PC-9 (cell line): ENCODE measurements at regions not wholly inside any gene's neighbourhood (a gene's known extent, or its start where the extent isn't known, plus 50 kb on each side); places are given as distances from the start of the nearest gene placed in this dataset.

Experiments
- BruUV-seq: library from RNA; stranded (reverse); fragments of 400-500 nt; replicated peaks from 2 replicates; lab custom pipeline; 2021; lab: Mats Ljungman, UMichigan
- CTCF ChIA-PET: fragments of 300-600 bp; sonication (Branson Sonifier 250); formaldehyde crosslinking; loops from one replicate; lab custom pipeline; 2022; ENCODE audit warnings: antibody characterized with exemption; lab: Charles Lee
- POLR2A ChIA-PET: fragments of 300-600 bp; sonication (Branson Sonifier 250); formaldehyde crosslinking; loops from one replicate; lab custom pipeline; 2022; ENCODE audit warnings: antibody characterized with exemption; ENCODE audit not compliant: unreplicated experiment; lab: Charles Lee
- DNase-seq, 2 experiments: peaks; one replicate each; pipeline versions ENCODE4 v3.0.0 to v3.0.0-alpha.2; 2015 to 2022; ENCODE audit warnings: mixed read lengths in 1 of 2
- H2AFZ ChIP-seq: fragments of 200-600 bp; sonication (generic); 2 replicates; pipeline ENCODE4 v1.8.1; 2017; ENCODE audit warnings: antibody characterized with exemption
- H3F3A ChIP-seq: fragments of 200-600 bp; sonication (generic); 2 replicates; pipeline ENCODE4 v1.8.1; 2017; ENCODE audit warnings: antibody characterized with exemption, mild to moderate bottlenecking, low read depth; ENCODE audit not compliant: insufficient read depth
- H3K27ac ChIP-seq: fragments of 200-600 bp; sonication (generic); 2 replicates; pipeline ENCODE4 v1.6.1; 2016; ENCODE audit warnings: mixed run types
- H3K27me3 ChIP-seq: fragments of 200-600 bp; sonication (generic); 2 replicates; pipeline ENCODE4 v1.6.1; 2016; ENCODE audit warnings: low read depth, mixed run types; ENCODE audit not compliant: insufficient read depth
- H3K36me3 ChIP-seq: fragments of 200-600 bp; sonication (generic); 2 replicates; pipeline ENCODE4 v1.6.1; 2016; ENCODE audit warnings: low read depth, mixed run types
- H3K4me1 ChIP-seq: fragments of 200-600 bp; sonication (generic); replicated peaks from 2 replicates; pipeline ENCODE4 v1.6.1; 2016; ENCODE audit warnings: mixed run types; ENCODE audit not compliant: insufficient read depth
- H3K4me2 ChIP-seq: fragments of 200-600 bp; sonication (generic); 2 replicates; pipeline ENCODE4 v1.6.1; 2017; ENCODE audit warnings: mixed run types
- H3K4me3 ChIP-seq: fragments of 200-600 bp; sonication (generic); 2 replicates; pipeline ENCODE4 v1.6.1; 2016; ENCODE audit warnings: mixed run types
- H3K79me2 ChIP-seq: fragments of 200-600 bp; sonication (generic); 2 replicates; pipeline ENCODE4 v1.6.1; 2017; ENCODE audit warnings: low read depth, mixed run types
- H3K9me2 ChIP-seq: fragments of 200-600 bp; sonication (generic); 2 replicates; pipeline ENCODE4 v1.8.1; 2017; ENCODE audit warnings: mild to moderate bottlenecking; ENCODE audit not compliant: insufficient read depth
- H3K9me3 ChIP-seq: fragments of 200-600 bp; sonication (generic); 2 replicates; pipeline ENCODE4 v1.8.1; 2016; ENCODE audit warnings: low read depth; ENCODE audit not compliant: insufficient read depth
- H4K20me1 ChIP-seq: fragments of 200-600 bp; sonication (generic); 2 replicates; pipeline ENCODE4 v1.8.1; 2017; ENCODE audit not compliant: insufficient read depth
- EZH2 ChIP-seq: fragments of 200-600 bp; sonication (generic); IDR thresholded peaks from 2 replicates; pipeline ENCODE4 v1.8.0; 2017; ENCODE audit warnings: antibody characterized with exemption, low read depth
- intact Hi-C: fragments of 100-400 bp; cut with micrococcal nuclease; formaldehyde crosslinking; loops from one replicate; pipeline ENCODE4 v1.10.0; 2022; ENCODE audit not compliant: unreplicated experiment
- TF ChIP-seq, protein P1 (sequence below): fragments of 200-600 bp; sonication (generic); conservative IDR thresholded peaks from 2 replicates; pipeline ENCODE4 v1.6.1; 2017; ENCODE audit warnings: mixed run types, antibody characterized with exemption, mild to moderate bottlenecking, moderate library complexity

DNA sequence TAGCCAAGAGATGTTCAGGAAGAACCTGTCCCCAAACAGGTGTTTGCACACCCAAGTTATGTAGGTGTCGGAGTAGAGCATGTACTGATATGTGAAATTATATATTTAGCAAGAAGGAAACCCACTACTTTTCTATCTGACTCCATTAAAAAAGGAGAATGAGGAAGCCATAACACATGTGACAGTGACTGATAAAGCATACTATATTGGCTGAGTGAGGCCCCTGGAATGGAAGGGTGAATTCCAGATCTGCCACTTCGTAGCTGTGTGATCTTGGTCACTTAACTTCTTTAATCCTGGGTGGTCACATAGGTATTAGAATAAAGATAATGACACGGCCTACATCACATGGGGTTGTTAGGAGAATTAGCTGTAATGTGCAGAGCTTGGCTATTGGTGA, 116.0 kb upstream of the MAN2A1 start:
- Histone ChIP-seq H3K4me2 (no peak overlapping the region), H3F3A (no peaks in the 10 kb centered on the region), H3K4me3 (no peak overlapping the region), H3K9me2 (0 out of 2 replicates have a peak, but pooled peaks cover 5% of the 10 kb centered on the region), H3K4me1 (no peaks in the 10 kb centered on the region), H2AFZ (no peak overlapping the region), H3K79me2 (no peaks in the 10 kb centered on the region), H3K9me3 (no peaks in the 10 kb centered on the region), H4K20me1 (no peaks in the 10 kb centered on the region), H3K36me3 (no peaks in the 10 kb centered on the region), H3K27me3 (no peaks in the 10 kb centered on the region), H3K27ac (no peak overlapping the region)
- DNase-seq: no peak
- intact Hi-C loops: no loop called here
- ChIA-PET CTCF (no interaction called here), POLR2A (no interaction called here)
- no peak for TF ChIP-seq EZH2
- TF ChIP-seq, protein P1, sequence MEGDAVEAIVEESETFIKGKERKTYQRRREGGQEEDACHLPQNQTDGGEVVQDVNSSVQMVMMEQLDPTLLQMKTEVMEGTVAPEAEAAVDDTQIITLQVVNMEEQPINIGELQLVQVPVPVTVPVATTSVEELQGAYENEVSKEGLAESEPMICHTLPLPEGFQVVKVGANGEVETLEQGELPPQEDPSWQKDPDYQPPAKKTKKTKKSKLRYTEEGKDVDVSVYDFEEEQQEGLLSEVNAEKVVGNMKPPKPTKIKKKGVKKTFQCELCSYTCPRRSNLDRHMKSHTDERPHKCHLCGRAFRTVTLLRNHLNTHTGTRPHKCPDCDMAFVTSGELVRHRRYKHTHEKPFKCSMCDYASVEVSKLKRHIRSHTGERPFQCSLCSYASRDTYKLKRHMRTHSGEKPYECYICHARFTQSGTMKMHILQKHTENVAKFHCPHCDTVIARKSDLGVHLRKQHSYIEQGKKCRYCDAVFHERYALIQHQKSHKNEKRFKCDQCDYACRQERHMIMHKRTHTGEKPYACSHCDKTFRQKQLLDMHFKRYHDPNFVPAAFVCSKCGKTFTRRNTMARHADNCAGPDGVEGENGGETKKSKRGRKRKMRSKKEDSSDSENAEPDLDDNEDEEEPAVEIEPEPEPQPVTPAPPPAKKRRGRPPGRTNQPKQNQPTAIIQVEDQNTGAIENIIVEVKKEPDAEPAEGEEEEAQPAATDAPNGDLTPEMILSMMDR: no peak
- no TSS peak for BruUV-seq

DNA sequence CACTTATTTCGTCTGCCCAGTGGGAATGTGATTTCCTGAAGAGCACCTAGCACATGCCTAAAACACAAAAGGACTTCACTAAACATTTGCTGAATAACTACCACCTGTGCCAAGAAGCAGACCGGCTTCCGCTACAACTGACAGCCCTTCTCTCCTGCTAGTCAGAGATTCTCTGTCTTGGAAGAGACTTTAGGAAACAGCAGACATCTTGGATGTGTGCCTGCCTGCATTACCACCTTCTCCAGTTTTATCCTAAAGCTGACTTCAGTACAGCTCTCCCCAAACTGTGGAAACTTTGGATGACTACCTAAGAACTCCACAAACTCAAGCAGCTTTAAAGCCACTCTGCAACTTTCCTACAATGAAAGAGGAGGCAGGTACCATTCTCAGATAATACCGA, 116.5 kb upstream of the MAN2A1 start:
- Histone ChIP-seq H3K36me3 (no peaks in the 10 kb centered on the region), H4K20me1 (no peaks in the 10 kb centered on the region), H3K9me2 (0 out of 2 replicates have a peak, but pooled peaks cover 5% of the 10 kb centered on the region), H3K9me3 (no peaks in the 10 kb centered on the region), H3K4me2 (no peak overlapping the region), H3K27me3 (no peaks in the 10 kb centered on the region), H3K4me3 (no peak overlapping the region), H3K27ac (no peak overlapping the region), H3K4me1 (no peaks in the 10 kb centered on the region), H3K79me2 (no peaks in the 10 kb centered on the region), H2AFZ (no peak overlapping the region), H3F3A (no peaks in the 10 kb centered on the region)
- no TSS peak for BruUV-seq
- intact Hi-C loops: no loop called here
- ChIA-PET POLR2A (no interaction called here), CTCF (no interaction called here)
- DNase-seq: no peak
- TF ChIP-seq, protein P1: no peak
- no peak for TF ChIP-seq EZH2

DNA sequence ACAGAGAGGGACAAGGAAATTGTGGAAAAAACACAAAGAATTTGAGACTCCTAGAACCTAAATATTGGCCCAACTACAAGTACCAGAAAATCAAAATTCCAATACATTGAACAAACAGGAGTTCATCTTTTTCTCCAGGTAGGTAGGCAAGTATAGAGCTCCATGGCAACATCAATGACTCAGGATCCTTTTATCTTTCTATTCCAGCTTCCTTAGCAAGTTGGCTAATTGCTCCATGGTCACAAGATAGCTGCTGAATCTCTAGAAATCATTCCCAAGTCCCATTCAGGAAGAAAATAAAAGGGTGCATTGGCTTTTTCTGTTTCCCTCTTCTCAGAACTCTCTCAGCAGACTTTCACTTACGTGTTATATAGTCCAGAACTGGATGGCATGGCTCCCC, 117.9 kb upstream of the MAN2A1 start:
- no TSS peak for BruUV-seq
- H3K4me1 ChIP-seq: no peaks in the 10 kb centered on the region
- intact Hi-C loops: no loop called here
- POLR2A ChIA-PET: no interaction called here
- H3K4me2 ChIP-seq: no peak overlapping the region
- no peak overlapping the region for H3K4me3 ChIP-seq
- no peak overlapping the region for H2AFZ ChIP-seq
- H3K9me3 ChIP-seq: no peaks in the 10 kb centered on the region
- no peaks in the 10 kb centered on the region for H3K27me3 ChIP-seq
- no peaks in the 10 kb centered on the region for H3K36me3 ChIP-seq
- DNase-seq: no peak
- 0 out of 2 replicates have a peak, but pooled peaks cover 5% of the 10 kb centered on the region for H3K9me2 ChIP-seq
- H3F3A ChIP-seq: no peaks in the 10 kb centered on the region
- no peaks in the 10 kb centered on the region for H3K79me2 ChIP-seq
- CTCF ChIA-PET: no interaction called here
- H4K20me1 ChIP-seq: no peaks in the 10 kb centered on the region
- TF ChIP-seq, protein P1: no peak
- no peak for TF ChIP-seq EZH2
- no peak overlapping the region for H3K27ac ChIP-seq
